PC-9 (cell line): ENCODE measurements at regions not wholly inside any gene's neighbourhood (a gene's known extent, or its start where the extent isn't known, plus 50 kb on each side); places are given as distances from the start of the nearest gene placed in this dataset.
A peak's percentile ranks its signal among the peaks of the same experiment; 100 is the strongest.

ENCODE experiments used
- BruUV-seq: library from RNA; stranded (reverse); fragments of 400-500 nt; replicated peaks from 2 replicates; lab custom pipeline; 2021; lab: Mats Ljungman, UMichigan
- CTCF ChIA-PET: fragments of 300-600 bp; sonication (Branson Sonifier 250); formaldehyde crosslinking; loops from one replicate; lab custom pipeline; 2022; ENCODE audit warnings: antibody characterized with exemption; lab: Charles Lee
- POLR2A ChIA-PET: fragments of 300-600 bp; sonication (Branson Sonifier 250); formaldehyde crosslinking; loops from one replicate; lab custom pipeline; 2022; ENCODE audit warnings: antibody characterized with exemption; ENCODE audit not compliant: unreplicated experiment; lab: Charles Lee
- DNase-seq, 2 experiments: peaks; one replicate each; pipeline versions ENCODE4 v3.0.0 to v3.0.0-alpha.2; 2015 to 2022; ENCODE audit warnings: mixed read lengths in 1 of 2
- H2AFZ ChIP-seq: fragments of 200-600 bp; sonication (generic); 2 replicates; pipeline ENCODE4 v1.8.1; 2017; ENCODE audit warnings: antibody characterized with exemption
- H3F3A ChIP-seq: fragments of 200-600 bp; sonication (generic); 2 replicates; pipeline ENCODE4 v1.8.1; 2017; ENCODE audit warnings: antibody characterized with exemption, mild to moderate bottlenecking, low read depth; ENCODE audit not compliant: insufficient read depth
- H3K27ac ChIP-seq: fragments of 200-600 bp; sonication (generic); 2 replicates; pipeline ENCODE4 v1.6.1; 2016; ENCODE audit warnings: mixed run types
- H3K27me3 ChIP-seq: fragments of 200-600 bp; sonication (generic); 2 replicates; pipeline ENCODE4 v1.6.1; 2016; ENCODE audit warnings: low read depth, mixed run types; ENCODE audit not compliant: insufficient read depth
- H3K36me3 ChIP-seq: fragments of 200-600 bp; sonication (generic); 2 replicates; pipeline ENCODE4 v1.6.1; 2016; ENCODE audit warnings: low read depth, mixed run types
- H3K4me1 ChIP-seq: fragments of 200-600 bp; sonication (generic); replicated peaks from 2 replicates; pipeline ENCODE4 v1.6.1; 2016; ENCODE audit warnings: mixed run types; ENCODE audit not compliant: insufficient read depth
- H3K4me2 ChIP-seq: fragments of 200-600 bp; sonication (generic); 2 replicates; pipeline ENCODE4 v1.6.1; 2017; ENCODE audit warnings: mixed run types
- H3K4me3 ChIP-seq: fragments of 200-600 bp; sonication (generic); 2 replicates; pipeline ENCODE4 v1.6.1; 2016; ENCODE audit warnings: mixed run types
- H3K79me2 ChIP-seq: fragments of 200-600 bp; sonication (generic); 2 replicates; pipeline ENCODE4 v1.6.1; 2017; ENCODE audit warnings: low read depth, mixed run types
- H3K9me2 ChIP-seq: fragments of 200-600 bp; sonication (generic); 2 replicates; pipeline ENCODE4 v1.8.1; 2017; ENCODE audit warnings: mild to moderate bottlenecking; ENCODE audit not compliant: insufficient read depth
- H3K9me3 ChIP-seq: fragments of 200-600 bp; sonication (generic); 2 replicates; pipeline ENCODE4 v1.8.1; 2016; ENCODE audit warnings: low read depth; ENCODE audit not compliant: insufficient read depth
- H4K20me1 ChIP-seq: fragments of 200-600 bp; sonication (generic); 2 replicates; pipeline ENCODE4 v1.8.1; 2017; ENCODE audit not compliant: insufficient read depth
- EZH2 ChIP-seq: fragments of 200-600 bp; sonication (generic); IDR thresholded peaks from 2 replicates; pipeline ENCODE4 v1.8.0; 2017; ENCODE audit warnings: antibody characterized with exemption, low read depth
- intact Hi-C: fragments of 100-400 bp; cut with micrococcal nuclease; formaldehyde crosslinking; loops from one replicate; pipeline ENCODE4 v1.10.0; 2022; ENCODE audit not compliant: unreplicated experiment
- TF ChIP-seq, protein P1 (sequence below): fragments of 200-600 bp; sonication (generic); conservative IDR thresholded peaks from 2 replicates; pipeline ENCODE4 v1.6.1; 2017; ENCODE audit warnings: mixed run types, antibody characterized with exemption, mild to moderate bottlenecking, moderate library complexity

DNA sequence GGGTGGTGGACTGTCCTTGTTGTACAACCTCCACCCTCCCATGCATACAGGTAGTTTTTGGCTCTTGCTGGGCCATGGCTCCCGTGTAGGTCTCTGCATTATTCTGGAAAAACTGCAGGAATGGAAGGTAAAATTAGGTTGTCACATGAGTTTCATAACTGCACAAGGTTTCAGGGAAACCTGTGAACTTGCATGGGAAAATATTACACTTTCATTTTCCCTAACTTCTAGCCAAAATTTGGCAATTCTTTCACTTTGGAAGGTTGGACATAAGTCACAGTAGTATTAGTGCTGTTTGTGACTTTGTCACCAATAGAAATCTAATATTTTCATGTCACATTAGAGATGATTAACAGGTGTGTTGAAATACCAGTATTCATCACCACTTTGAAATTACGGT is 118.1 kb upstream of the MGAT5 start:
- no peaks in the 10 kb centered on the region; the same call in 1 of the 2 replicates for H3F3A ChIP-seq
- no peak overlapping the region for H3K27ac ChIP-seq
- ChIA-PET CTCF (no interaction called here), POLR2A (no interaction called here)
- no peak overlapping the region for H2AFZ ChIP-seq
- H3K9me3 ChIP-seq: no peaks in the 10 kb centered on the region
- no peaks in the 10 kb centered on the region for H3K36me3 ChIP-seq
- H4K20me1 ChIP-seq: no peaks in the 10 kb centered on the region
- no peak overlapping the region for H3K4me2 ChIP-seq
- TF ChIP-seq, protein P1, sequence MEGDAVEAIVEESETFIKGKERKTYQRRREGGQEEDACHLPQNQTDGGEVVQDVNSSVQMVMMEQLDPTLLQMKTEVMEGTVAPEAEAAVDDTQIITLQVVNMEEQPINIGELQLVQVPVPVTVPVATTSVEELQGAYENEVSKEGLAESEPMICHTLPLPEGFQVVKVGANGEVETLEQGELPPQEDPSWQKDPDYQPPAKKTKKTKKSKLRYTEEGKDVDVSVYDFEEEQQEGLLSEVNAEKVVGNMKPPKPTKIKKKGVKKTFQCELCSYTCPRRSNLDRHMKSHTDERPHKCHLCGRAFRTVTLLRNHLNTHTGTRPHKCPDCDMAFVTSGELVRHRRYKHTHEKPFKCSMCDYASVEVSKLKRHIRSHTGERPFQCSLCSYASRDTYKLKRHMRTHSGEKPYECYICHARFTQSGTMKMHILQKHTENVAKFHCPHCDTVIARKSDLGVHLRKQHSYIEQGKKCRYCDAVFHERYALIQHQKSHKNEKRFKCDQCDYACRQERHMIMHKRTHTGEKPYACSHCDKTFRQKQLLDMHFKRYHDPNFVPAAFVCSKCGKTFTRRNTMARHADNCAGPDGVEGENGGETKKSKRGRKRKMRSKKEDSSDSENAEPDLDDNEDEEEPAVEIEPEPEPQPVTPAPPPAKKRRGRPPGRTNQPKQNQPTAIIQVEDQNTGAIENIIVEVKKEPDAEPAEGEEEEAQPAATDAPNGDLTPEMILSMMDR: no peak
- TF ChIP-seq EZH2: no peak
- H3K79me2 ChIP-seq: no peaks in the 10 kb centered on the region
- no peak overlapping the region for H3K4me3 ChIP-seq
- H3K4me1 ChIP-seq: 0 out of 2 replicates have a peak, but pooled peaks cover 10% of the 10 kb centered on the region
- no peaks in the 10 kb centered on the region for H3K27me3 ChIP-seq
- no TSS peak for BruUV-seq
- intact Hi-C loops: no loop called here
- H3K9me2 ChIP-seq: no peaks in the 10 kb centered on the region; the same call in 1 of the 2 replicates
- DNase-seq: no peak

GRCh38 chr2:134136731-134137130 is 117.1 kb upstream of the MGAT5 start:
- BruUV-seq: no TSS peak
- H3K4me3 ChIP-seq: no peak overlapping the region
- no peaks in the 10 kb centered on the region for H4K20me1 ChIP-seq
- H3K27ac ChIP-seq: no peak overlapping the region
- H3K27me3 ChIP-seq: no peaks in the 10 kb centered on the region
- H3K4me1 ChIP-seq: 0 out of 2 replicates have a peak, but pooled peaks cover 11% of the 10 kb centered on the region
- H3K79me2 ChIP-seq: no peaks in the 10 kb centered on the region
- ChIA-PET POLR2A (interaction anchor here (0.6 to 1.0 kb wide), 2 partner anchors 17 to 280 kb away, joined by 4 to 8 read pairs; no protein-coding TSS in a partner anchor), CTCF (interaction anchor here (1.0 to 1.5 kb wide), 2 partner anchors 18 to 81 kb away, joined by 3 to 4 read pairs; no protein-coding TSS in a partner anchor)
- H3K4me2 ChIP-seq: no peak overlapping the region
- DNase-seq: no peak
- H3F3A ChIP-seq: no peaks in the 10 kb centered on the region; the same call in 1 of the 2 replicates
- no peaks in the 10 kb centered on the region; the same call in 1 of the 2 replicates for H3K9me2 ChIP-seq
- H3K36me3 ChIP-seq: no peaks in the 10 kb centered on the region
- no peak for TF ChIP-seq EZH2
- TF ChIP-seq, protein P1: no peak
- H2AFZ ChIP-seq: no peak overlapping the region
- no peaks in the 10 kb centered on the region for H3K9me3 ChIP-seq
- intact Hi-C loops: loop anchor here (1.0 kb wide), 1 partner anchor 53 kb away; no protein-coding TSS in a partner anchor

GRCh38 chr2:134137182-134137611 is 116.7 kb upstream of the MGAT5 start:
- Histone ChIP-seq H3K79me2 (no peaks in the 10 kb centered on the region), H3K9me3 (no peaks in the 10 kb centered on the region), H3K9me2 (no peaks in the 10 kb centered on the region; the same call in 1 of the 2 replicates), H3K4me2 (no peak overlapping the region), H4K20me1 (no peaks in the 10 kb centered on the region), H3K4me1 (0 out of 2 replicates have a peak, but pooled peaks cover 11% of the 10 kb centered on the region), H3K4me3 (no peak overlapping the region), H3K27ac (no peak overlapping the region), H3K36me3 (no peaks in the 10 kb centered on the region), H3K27me3 (no peaks in the 10 kb centered on the region), H2AFZ (no peak overlapping the region), H3F3A (no peaks in the 10 kb centered on the region; the same call in 1 of the 2 replicates)
- no peak for TF ChIP-seq EZH2
- TF ChIP-seq, protein P1: no peak
- DNase-seq: peak in 1 of 2 experiments; percentile 75
- intact Hi-C loops: loop anchor here (1.0 kb wide), 1 partner anchor 52 kb away; no protein-coding TSS in a partner anchor
- ChIA-PET CTCF (interaction anchor here (1.0 to 1.5 kb wide), 2 partner anchors 19 to 80 kb away, joined by 3 to 4 read pairs; no protein-coding TSS in a partner anchor), POLR2A (interaction anchor here (1.0 kb wide), 1 partner anchor 17 kb away, joined by 8 read pairs; no protein-coding TSS in a partner anchor)
- BruUV-seq: no TSS peak
